ENCODE measurements at regions not wholly inside any gene's neighbourhood (a gene's known extent, or its start where the extent isn't known, plus 50 kb on each side); places are given as distances from the start of the nearest gene placed in this dataset.

GRCh38 chr1:90393025-90393424 is 324.1 kb downstream of the BARHL2 start:
- TF ChIP-seq CTCF (IDR thresholded peaks at IDR 0.05) = no peak
- TF ChIP-seq POLR2A (IDR thresholded peaks at IDR 0.05) = no peak
- no peak for TF ChIP-seq EP300 (IDR thresholded peaks at IDR 0.05)
- no peak for TF ChIP-seq POLR2AphosphoS5 (IDR thresholded peaks at IDR 0.05)

All from gastroesophageal sphincter (tissue), 3 donors.